ENCODE measurements at regions not wholly inside any gene's neighbourhood (a gene's known extent, or its start where the extent isn't known, plus 50 kb on each side); places are given as distances from the start of the nearest gene placed in this dataset.

- no peak for DNase-seq
Measured at GRCh38 chr2:41926614-41927580, 120.9 kb upstream of the PKDCC start.

- DNase-seq = no peak
Measured at GRCh38 chr2:41927581-41928264, 120.1 kb upstream of the PKDCC start.

- DNase-seq = no peak
Measured at GRCh38 chr2:41928526-41928925, 119.3 kb upstream of the PKDCC start.

- no peak for DNase-seq
Measured at GRCh38 chr2:41930807-41931566, 116.8 kb upstream of the PKDCC start.

GRCh38 chr2:41932241-41933045 is 115.4 kb upstream of the PKDCC start:
- no peak for DNase-seq

- no peak for DNase-seq
Measured at GRCh38 chr2:41933046-41933420, 114.8 kb upstream of the PKDCC start.

- DNase-seq = no peak
Measured at GRCh38 chr2:41933585-41934320, 114.1 kb upstream of the PKDCC start.

GRCh38 chr2:41934329-41934958 is 113.4 kb upstream of the PKDCC start:
- no peak for DNase-seq

GRCh38 chr2:41935002-41935401 is 112.8 kb upstream of the PKDCC start:
- DNase-seq = no peak

GRCh38 chr2:41935825-41936224 is 112.0 kb upstream of the PKDCC start:
- no peak for DNase-seq

- DNase-seq = no peak
Measured at GRCh38 chr2:41936771-41937463, 110.9 kb upstream of the PKDCC start.

GRCh38 chr2:41937464-41937906 is 110.3 kb upstream of the PKDCC start:
- no peak for DNase-seq

GRCh38 chr2:41937921-41938708 is 109.7 kb upstream of the PKDCC start:
- no peak for DNase-seq

- DNase-seq = no peak
Measured at GRCh38 chr2:41940060-41940744, 107.6 kb upstream of the PKDCC start.

GRCh38 chr2:41940745-41941063 is 107.1 kb upstream of the PKDCC start:
- DNase-seq = no peak

GRCh38 chr2:41941831-41942230 is 106.0 kb upstream of the PKDCC start:
- no peak for DNase-seq

GRCh38 chr2:41942278-41942677 is 105.5 kb upstream of the PKDCC start:
- DNase-seq = no peak

GRCh38 chr2:41943159-41943558 is 104.7 kb upstream of the PKDCC start:
- DNase-seq = no peak

GRCh38 chr2:41944220-41944880 is 103.5 kb upstream of the PKDCC start:
- DNase-seq = no peak
